ENCODE measurements at regions not wholly inside any gene's neighbourhood (a gene's known extent, or its start where the extent isn't known, plus 50 kb on each side); places are given as distances from the start of the nearest gene placed in this dataset.

DNA sequence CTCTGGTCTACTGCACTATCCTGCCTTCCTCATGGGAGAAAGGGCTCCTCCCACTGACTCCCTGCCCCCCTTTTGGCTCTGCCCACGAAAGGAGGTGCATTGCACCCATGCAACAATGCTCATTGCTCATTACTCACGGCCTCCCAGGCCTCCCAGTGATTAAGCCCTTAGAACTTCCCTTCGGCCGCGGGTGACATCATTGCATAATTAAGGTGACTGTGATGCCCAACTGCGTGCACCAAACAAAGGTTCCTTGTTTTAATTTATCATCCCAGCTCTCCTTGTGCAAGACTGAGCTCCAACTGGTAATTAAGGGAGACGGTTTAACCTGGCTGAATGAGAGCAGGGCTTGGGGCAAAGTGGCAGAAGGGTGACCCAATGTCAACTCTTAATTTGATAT is 180.4 kb downstream of the GAS1 start:
- no peaks in the 10 kb centered on the region for H3K4me1 Mint-ChIP-seq
- peaks cover 7% of the 10 kb centered on the region for H3K27me3 Mint-ChIP-seq
- no peak overlapping the region for H3K27ac Mint-ChIP-seq

DNA sequence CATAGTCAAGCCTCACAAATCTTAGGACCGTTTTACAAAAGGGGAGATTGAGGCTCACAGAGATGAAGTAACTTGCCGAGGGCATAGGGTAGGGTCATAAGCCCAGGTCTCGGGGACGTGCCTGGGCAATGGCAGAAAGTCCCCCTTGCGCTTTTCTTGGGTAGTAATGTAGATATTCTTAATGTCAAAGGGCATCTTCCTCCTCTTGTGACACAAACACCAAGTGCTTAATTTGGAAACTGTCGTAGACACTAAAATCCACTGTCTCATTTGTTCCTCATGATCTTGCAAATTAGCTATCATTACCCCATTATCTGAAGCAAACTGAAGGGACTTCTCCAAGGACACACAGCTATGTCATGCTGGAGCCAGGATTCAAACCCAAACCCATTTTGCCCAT is 180.8 kb downstream of the GAS1 start:
- Mint-ChIP-seq H3K27ac (no peak overlapping the region), H3K4me3 (no peak overlapping the region), H3K4me1 (no peaks in the 10 kb centered on the region), H3K9me3 (no peaks in the 10 kb centered on the region), H3K36me3 (no peaks in the 10 kb centered on the region), H3K27me3 (peaks cover 7% of the 10 kb centered on the region)
- no peak for DNase-seq

More for the DNA sequence above, 180.4 kb downstream of the GAS1 start:
- H3K9me3 Mint-ChIP-seq = no peaks in the 10 kb centered on the region
- no peak for DNase-seq
- no peak overlapping the region for H3K4me3 Mint-ChIP-seq
- H3K36me3 Mint-ChIP-seq = no peaks in the 10 kb centered on the region

DNA sequence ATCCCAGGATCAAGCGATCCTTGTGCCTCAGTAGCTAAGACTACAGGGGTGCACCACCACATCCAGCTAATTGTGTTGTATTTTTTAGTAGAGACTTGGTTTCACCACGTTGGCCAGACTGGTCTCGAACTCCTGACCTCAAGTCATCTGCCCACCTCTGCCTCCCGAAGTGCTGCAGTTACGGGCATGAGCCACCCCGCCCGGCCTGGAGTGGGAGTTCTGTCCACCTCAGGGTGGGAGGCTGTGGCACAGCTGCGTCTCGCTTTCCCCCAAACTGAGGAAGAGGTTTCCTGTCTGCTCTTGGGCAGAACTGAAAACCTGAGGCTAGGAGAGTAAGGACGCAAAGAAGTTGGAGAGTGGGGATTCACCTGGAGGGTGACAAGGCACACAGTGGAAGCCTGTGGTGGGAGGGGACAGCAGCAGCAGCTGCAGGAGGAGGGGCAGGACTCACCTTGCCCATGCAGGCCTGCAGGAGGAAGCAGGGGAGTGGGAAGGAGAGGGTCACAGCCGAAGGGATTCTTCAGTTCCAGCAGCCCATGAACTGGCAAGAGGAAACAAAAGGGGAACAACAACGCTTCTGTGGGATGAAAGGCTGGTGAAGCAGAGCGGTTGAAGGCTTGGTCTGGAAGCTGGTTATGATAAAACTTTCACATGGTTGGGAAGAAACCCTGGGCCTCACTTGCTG is 181.4 kb downstream of the GAS1 start:
- no peaks in the 10 kb centered on the region for H3K36me3 Mint-ChIP-seq

DNA sequence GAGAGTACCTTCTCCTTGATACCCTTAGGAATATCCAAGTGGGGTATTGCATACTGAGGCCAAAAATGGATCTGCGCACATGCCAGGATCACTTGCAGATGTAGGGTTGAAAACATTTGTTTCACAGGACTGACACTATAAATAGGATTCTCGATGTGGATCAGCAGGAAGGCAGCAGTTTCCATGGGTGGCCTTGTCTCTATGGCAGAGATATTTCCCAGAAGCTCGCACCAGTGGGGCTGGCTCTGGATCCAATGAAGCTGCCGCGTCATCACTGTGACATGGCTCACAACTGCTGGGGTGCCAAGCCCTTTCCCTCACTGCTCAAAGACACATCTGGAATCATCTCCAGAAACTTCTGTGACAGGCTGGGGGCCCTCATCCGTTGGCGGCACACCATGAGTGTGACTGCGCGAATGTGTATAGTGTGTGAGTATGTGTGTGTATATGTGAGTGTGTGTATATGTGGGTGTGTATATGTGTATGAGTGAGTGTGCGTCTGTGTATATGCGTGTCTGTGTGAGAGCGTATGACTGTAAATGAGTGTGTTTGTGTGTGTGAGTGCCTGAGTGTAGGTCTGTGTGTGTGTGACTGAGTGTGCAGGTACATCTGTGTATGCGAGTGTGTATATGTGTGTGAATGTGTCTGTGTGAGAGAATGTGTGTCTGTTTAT is 182.5 kb downstream of the GAS1 start:
- H3K9me3 Mint-ChIP-seq = no peaks in the 10 kb centered on the region
- no peak overlapping the region for H3K27ac Mint-ChIP-seq
- DNase-seq = no peak
- H3K36me3 Mint-ChIP-seq = no peaks in the 10 kb centered on the region
- peaks cover 7% of the 10 kb centered on the region for H3K27me3 Mint-ChIP-seq
- no peak overlapping the region for H3K4me3 Mint-ChIP-seq
- no peaks in the 10 kb centered on the region for H3K4me1 Mint-ChIP-seq

More for the DNA sequence above, 181.4 kb downstream of the GAS1 start:
- Mint-ChIP-seq H3K4me1 (no peaks in the 10 kb centered on the region), H3K27ac (no peak overlapping the region), H3K27me3 (peaks cover 7% of the 10 kb centered on the region), H3K4me3 (no peak overlapping the region), H3K9me3 (no peaks in the 10 kb centered on the region)
- no peak for DNase-seq

DNA sequence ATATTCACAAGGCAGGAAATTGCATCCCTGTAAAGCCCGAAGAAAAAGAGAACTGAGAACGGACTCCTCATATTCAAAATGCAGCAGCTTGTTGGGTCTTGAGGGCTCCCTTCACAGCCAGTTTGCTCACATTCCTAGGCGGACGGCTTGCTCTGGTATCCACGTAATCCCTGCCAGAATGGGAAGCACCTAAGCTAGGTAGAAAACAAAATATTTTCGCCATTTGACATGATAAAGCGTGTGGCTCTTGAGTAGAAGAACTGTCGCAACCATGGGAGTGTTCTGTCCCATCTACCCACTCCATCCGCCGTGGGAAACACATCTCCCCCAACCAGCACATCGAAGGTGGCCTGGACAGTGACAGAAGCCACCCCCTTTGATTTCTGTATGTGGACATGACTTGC is 183.1 kb downstream of the GAS1 start:
- H3K27ac Mint-ChIP-seq = no peak overlapping the region
- H3K27me3 Mint-ChIP-seq = peaks cover 5% of the 10 kb centered on the region
- H3K36me3 Mint-ChIP-seq = no peaks in the 10 kb centered on the region
- no peak for DNase-seq
- no peaks in the 10 kb centered on the region for H3K4me1 Mint-ChIP-seq
- H3K9me3 Mint-ChIP-seq = no peaks in the 10 kb centered on the region
- no peak overlapping the region for H3K4me3 Mint-ChIP-seq

DNA sequence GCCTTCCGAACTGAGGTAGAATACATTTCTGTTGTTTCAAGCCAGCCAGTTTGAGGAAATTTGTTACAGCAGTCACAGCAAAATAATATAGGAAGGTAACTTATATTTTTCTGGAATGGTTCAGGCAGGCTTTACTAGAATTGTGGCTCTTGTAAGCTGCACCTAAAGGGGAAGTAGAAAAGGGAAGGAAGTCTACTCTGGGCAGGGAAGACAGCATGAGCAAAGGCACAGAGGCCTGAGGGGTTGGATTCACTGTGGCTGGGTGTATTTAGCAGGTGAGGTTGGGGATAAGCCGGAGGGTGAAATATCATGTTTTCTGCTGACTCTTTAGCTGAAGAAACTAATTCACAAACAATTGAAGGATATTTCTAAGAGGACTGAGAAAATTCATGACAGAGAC is 183.5 kb downstream of the GAS1 start:
- H3K27ac Mint-ChIP-seq = no peak overlapping the region
- DNase-seq = no peak
- H3K4me1 Mint-ChIP-seq = no peaks in the 10 kb centered on the region

DNA sequence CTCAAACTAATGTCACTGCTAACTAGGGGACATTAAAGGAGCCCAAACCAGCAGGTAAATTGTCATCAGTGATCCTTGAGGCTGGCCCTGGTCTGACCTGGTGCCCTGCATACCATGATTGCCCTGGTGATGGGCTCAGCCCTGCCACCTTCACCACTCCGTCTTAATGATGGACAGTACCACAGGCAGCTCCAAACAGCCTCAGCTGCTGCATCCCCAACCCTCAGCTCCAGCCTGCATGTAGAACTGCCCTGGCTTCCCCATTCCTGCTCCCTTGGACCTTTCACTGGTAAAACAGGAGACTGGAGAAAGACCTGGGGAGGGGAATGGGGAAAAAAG is 190.0 kb downstream of the GAS1 start:
- H3K27me3 Mint-ChIP-seq = peaks cover 4% of the 10 kb centered on the region
- no peaks in the 10 kb centered on the region for H3K9me3 Mint-ChIP-seq
- no peaks in the 10 kb centered on the region for H3K36me3 Mint-ChIP-seq
- DNase-seq = no peak
- H3K4me1 Mint-ChIP-seq = no peaks in the 10 kb centered on the region
- no peak overlapping the region for H3K27ac Mint-ChIP-seq
- H3K4me3 Mint-ChIP-seq = no peak overlapping the region

More for the DNA sequence above, 183.5 kb downstream of the GAS1 start:
- Mint-ChIP-seq H3K4me3 (no peak overlapping the region), H3K27me3 (peaks cover under 1% of the 10 kb centered on the region), H3K36me3 (no peaks in the 10 kb centered on the region), H3K9me3 (no peaks in the 10 kb centered on the region)

DNA sequence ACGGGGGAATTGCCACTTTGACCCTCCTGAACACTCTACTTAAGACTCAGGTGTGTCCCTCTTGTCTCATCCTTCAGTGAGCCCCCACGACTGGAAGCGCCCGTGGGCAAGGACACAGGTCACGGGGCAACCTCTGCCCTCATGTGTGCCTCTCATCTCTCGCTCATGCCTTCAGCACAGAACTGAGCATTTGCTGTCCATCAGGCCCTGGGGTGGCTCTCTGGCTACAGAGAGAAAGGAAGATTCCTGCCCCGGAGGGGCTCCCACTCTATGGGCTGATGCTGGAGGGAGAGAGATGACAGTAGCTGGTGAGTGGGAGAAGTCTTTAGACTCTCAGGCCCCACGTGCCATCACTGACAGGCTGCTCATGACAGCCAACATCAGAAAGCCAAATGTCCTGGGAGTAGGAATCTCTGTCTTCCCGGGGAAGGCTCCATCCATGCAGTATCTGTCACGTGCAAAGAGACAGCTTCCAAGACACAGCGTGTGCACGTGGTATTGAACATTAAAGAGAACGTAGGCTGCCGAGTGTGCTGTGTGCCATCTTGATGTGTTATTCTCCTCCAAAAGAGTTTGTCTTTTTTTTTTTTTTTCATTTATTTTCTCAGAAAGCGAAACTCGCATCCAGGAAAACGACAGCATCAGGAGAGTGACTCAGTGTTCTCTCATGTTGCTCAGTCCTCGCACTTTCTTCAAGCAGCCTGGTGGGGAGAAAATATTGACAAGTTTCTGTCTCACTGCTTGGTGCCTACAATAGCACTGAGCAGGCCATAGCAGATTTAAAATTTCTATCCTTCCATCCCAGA is 190.5 kb downstream of the GAS1 start:
- no peaks in the 10 kb centered on the region for H3K36me3 Mint-ChIP-seq
- no peak for DNase-seq
- no peak overlapping the region for H3K27ac Mint-ChIP-seq
- H3K27me3 Mint-ChIP-seq = peaks cover 4% of the 10 kb centered on the region
- H3K4me3 Mint-ChIP-seq = no peak overlapping the region
- no peaks in the 10 kb centered on the region for H3K4me1 Mint-ChIP-seq
- H3K9me3 Mint-ChIP-seq = no peaks in the 10 kb centered on the region

DNA sequence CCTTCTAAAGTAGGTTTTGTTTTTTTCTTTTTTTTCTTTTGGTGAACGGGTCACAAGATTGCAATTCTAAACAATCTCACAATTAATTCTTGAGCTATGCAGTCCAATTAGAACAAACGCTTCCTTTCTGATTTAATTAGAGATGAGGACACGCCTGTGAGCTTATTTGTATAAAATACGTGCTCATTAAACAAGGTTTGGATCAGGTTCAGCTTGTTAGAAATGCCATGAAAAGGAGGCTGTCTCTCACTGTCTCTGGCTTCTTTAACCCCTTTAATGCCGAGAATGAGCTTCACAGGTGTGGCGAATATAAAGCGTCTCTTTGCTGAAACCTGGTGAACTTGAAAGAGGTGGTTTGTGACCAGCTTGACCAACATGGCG is 191.8 kb downstream of the GAS1 start:
- H3K4me3 Mint-ChIP-seq = no peak overlapping the region
- peaks cover 8% of the 10 kb centered on the region for H3K27me3 Mint-ChIP-seq
- no peaks in the 10 kb centered on the region for H3K4me1 Mint-ChIP-seq
- no peaks in the 10 kb centered on the region for H3K36me3 Mint-ChIP-seq
- DNase-seq = no peak
- H3K27ac Mint-ChIP-seq = no peak overlapping the region
- no peaks in the 10 kb centered on the region for H3K9me3 Mint-ChIP-seq

DNA sequence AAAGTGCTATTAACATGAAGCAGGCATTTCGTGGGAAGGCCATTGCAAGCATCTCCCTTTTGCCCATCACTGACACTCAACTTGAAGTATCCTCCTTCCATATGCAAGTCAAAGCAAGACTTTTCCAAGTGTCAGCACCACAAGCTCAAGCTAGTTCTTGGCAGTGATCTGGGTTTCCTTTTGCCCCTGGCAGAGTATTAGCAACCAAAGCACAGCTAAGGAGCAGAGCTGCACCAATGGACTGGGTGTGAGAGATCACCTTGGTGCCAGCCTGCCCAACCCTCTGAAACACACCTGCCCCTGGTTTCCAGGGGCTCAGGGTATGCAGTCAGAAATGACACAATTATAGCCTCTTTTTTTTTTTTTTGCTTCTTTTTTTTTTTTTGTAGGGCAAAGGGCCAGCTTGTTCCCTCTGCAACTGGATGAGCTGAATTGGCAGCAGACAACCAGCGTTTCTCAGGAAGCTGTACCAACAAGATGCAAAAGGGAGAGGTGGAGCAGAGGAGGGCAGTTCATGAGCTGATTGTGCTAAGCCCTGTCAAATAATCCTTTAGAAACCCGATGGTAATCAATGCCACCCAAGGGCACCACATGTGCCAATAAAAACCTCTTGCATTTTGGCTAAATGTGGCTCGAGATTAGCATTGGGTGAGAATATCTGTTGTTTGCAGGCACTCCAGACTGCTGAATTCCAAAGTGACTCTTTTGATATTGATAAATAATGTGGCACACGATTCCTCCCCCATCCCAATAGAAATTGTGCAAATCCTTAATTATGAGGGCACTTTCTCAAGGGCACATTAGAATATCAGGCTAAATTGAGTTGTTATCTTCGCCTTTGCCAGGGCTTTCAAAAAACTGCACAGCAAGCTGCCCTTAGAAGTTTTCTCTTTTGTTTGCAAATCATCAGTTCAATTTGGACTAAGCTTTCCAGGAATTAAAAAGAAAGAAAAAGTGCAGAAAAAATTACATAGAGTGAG is 192.4 kb downstream of the GAS1 start:
- Mint-ChIP-seq H3K27me3 (peaks cover 8% of the 10 kb centered on the region), H3K4me1 (no peaks in the 10 kb centered on the region), H3K27ac (no peak overlapping the region), H3K36me3 (no peaks in the 10 kb centered on the region), H3K9me3 (no peaks in the 10 kb centered on the region), H3K4me3 (no peak overlapping the region)
- DNase-seq = no peak

DNA sequence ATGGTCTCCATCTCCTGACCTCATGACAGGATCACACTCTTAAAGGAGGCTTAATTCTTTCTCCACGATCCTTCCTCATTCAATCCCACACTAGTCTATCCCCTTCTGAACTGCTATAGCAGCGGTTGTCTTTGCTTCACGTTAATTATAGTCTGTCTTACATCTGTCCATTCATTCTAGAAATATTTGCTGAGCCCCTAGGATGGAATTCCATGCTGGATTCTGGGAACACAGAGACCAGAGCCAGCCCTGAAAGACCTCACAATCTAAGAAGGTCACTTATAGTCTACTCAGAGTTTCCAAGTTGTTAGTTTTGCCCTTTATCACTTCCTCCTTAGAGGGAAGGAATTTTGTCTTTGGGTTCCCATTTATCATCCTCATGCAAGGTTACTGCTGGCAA is 193.5 kb downstream of the GAS1 start:
- Mint-ChIP-seq H3K27me3 (peaks cover 12% of the 10 kb centered on the region), H3K9me3 (no peaks in the 10 kb centered on the region), H3K36me3 (no peaks in the 10 kb centered on the region), H3K4me3 (no peak overlapping the region), H3K4me1 (no peaks in the 10 kb centered on the region), H3K27ac (no peak overlapping the region)
- DNase-seq = no peak

DNA sequence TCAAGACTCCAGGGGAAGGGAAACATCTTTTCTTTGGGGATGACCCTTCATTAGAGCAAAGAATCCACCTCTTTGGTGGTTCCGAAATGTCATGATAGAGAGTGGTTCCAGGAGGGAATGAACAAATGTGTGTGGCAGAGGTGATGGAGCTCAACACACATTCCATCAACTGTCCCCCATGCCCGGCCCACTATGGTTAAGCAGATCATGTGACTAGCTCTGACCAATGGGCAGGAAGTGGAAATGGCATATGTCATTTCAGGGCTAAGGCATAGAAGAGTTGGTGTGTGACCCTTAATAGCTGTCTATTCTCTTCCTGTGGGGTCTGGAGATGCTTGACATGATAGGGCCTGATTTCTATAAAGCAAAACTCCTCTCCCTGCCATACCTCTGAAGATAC is 194.6 kb downstream of the GAS1 start:
- no peaks in the 10 kb centered on the region for H3K9me3 Mint-ChIP-seq
- no peak overlapping the region for H3K27ac Mint-ChIP-seq
- no peak for DNase-seq
- H3K4me1 Mint-ChIP-seq = no peaks in the 10 kb centered on the region
- no peak overlapping the region for H3K4me3 Mint-ChIP-seq
- H3K27me3 Mint-ChIP-seq = peaks cover 12% of the 10 kb centered on the region
- no peaks in the 10 kb centered on the region for H3K36me3 Mint-ChIP-seq

DNA sequence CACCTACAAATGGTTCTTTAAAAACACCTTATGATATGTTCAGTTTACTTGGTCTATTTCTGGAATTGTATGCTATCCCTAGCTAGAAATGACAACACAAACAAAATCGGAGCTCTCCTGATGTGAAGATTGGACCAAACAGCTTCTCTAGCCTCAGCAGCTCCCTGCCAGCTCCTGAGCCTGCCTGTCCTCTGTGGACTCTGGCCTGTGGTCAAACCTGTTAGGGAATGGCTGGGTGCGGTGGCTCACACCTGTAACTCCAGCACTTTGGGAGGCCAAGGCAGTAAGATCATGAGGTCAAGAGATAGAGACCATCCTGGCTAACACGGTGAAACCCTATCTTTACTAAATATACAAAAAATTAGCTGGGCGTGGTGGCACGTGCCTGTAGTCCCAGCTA is 195.3 kb downstream of the GAS1 start:
- H3K4me1 Mint-ChIP-seq = no peaks in the 10 kb centered on the region
- H3K4me3 Mint-ChIP-seq = no peak overlapping the region
- no peaks in the 10 kb centered on the region for H3K36me3 Mint-ChIP-seq
- H3K27me3 Mint-ChIP-seq = peaks cover 12% of the 10 kb centered on the region
- DNase-seq = no peak
- H3K9me3 Mint-ChIP-seq = no peaks in the 10 kb centered on the region
- H3K27ac Mint-ChIP-seq = no peak overlapping the region

DNA sequence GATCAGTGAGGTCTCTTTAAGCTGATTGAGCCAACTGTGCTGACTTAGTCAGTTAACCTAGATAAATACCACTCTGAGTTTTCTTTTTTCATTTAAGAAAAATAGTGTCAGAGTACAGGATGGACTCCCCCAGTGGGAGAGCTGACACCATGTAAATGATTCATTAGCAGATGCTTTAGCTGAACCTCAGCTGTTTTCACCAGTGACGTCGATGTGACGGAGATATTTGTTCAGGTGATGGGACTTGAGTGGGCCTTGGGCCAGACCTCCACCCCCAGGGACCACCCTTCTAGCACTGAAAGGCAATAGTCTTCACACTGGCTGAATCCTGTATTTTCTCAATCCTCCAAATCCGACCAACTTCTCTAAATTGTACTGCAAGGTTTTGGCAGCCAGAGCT is 196.1 kb downstream of the GAS1 start:
- H3K4me3 Mint-ChIP-seq = no peak overlapping the region
- no peaks in the 10 kb centered on the region for H3K36me3 Mint-ChIP-seq
- H3K27me3 Mint-ChIP-seq = peaks cover 11% of the 10 kb centered on the region
- no peaks in the 10 kb centered on the region for H3K4me1 Mint-ChIP-seq
- DNase-seq = no peak
- H3K9me3 Mint-ChIP-seq = no peaks in the 10 kb centered on the region
- no peak overlapping the region for H3K27ac Mint-ChIP-seq

DNA sequence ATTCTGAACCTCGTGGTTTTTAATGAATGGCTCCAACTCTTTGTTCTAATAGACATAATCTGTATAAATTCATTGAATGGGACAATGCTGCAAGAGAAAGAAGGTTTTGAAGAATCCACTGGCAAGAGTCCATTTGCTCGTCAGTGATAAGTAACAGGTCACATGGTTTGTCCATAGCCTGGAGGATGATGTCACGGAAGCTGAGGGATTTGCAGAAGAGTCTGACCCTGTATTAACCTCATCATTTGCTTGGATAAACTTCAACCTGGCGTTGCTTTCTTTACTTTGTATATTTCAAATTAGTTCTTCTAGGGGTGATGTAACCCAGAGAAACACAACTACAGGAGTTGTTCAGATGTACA is 197.4 kb downstream of the GAS1 start:
- Mint-ChIP-seq H3K9me3 (no peaks in the 10 kb centered on the region), H3K36me3 (no peaks in the 10 kb centered on the region), H3K4me3 (no peak overlapping the region), H3K4me1 (no peaks in the 10 kb centered on the region), H3K27me3 (peaks cover 8% of the 10 kb centered on the region), H3K27ac (no peak overlapping the region)
- DNase-seq = no peak

Measured in activated naive CD8-positive, alpha-beta T cell treated with anti-CD3 and anti-CD28 coated beads for 36 hours (primary cell).